MM.1S (cell line): ENCODE measurements at regions not wholly inside any gene's neighbourhood (a gene's known extent, or its start where the extent isn't known, plus 50 kb on each side); places are given as distances from the start of the nearest gene placed in this dataset.

ENCODE experiments used
- DNase-seq: peaks from one replicate; pipeline ENCODE4 v3.0.0-alpha.2; 2015
- H2AFZ ChIP-seq: fragments of 300-600 bp; sonication (generic); 2 replicates; pipeline ENCODE4 v1.6.0; 2016; ENCODE audit warnings: antibody characterized with exemption, low read length
- H3F3A ChIP-seq: fragments of 300-600 bp; sonication (generic); 2 replicates; pipeline ENCODE4 v1.6.1; 2016; ENCODE audit warnings: mild to moderate bottlenecking, antibody characterized with exemption, low read length, moderate library complexity, mixed read lengths; ENCODE audit not compliant: insufficient read depth
- H3K27ac ChIP-seq: fragments of 300-600 bp; sonication (generic); 2 replicates; pipeline ENCODE4 v1.5.1; 2016; ENCODE audit warnings: mild to moderate bottlenecking, low read length
- H3K27me3 ChIP-seq: fragments of 300-600 bp; sonication (generic); replicated peaks from 2 replicates; pipeline ENCODE4 v1.6.0; 2016; ENCODE audit warnings: low read length; ENCODE audit not compliant: insufficient read depth
- H3K36me3 ChIP-seq: fragments of 300-600 bp; sonication (generic); replicated peaks from 2 replicates; pipeline ENCODE4 v1.6.1; 2016; ENCODE audit warnings: mild to moderate bottlenecking, low read length, mixed read lengths; ENCODE audit not compliant: insufficient read depth
- H3K4me1 ChIP-seq: fragments of 300-600 bp; sonication (generic); 2 replicates; pipeline ENCODE4 v1.6.1; 2016; ENCODE audit warnings: low read length, mixed read lengths
- H3K4me2 ChIP-seq: fragments of 300-600 bp; sonication (generic); 2 replicates; pipeline ENCODE4 v1.6.0; 2016; ENCODE audit warnings: low read depth, low read length
- H3K4me3 ChIP-seq: fragments of 300-600 bp; sonication (generic); 2 replicates; pipeline ENCODE4 v1.5.1; 2016; ENCODE audit warnings: low read length, mixed read lengths
- H3K79me2 ChIP-seq: fragments of 300-600 bp; sonication (generic); 2 replicates; pipeline ENCODE4 v1.6.1; 2016; ENCODE audit warnings: mixed run types, low read length, mixed read lengths
- H3K9ac ChIP-seq: fragments of 300-600 bp; sonication (generic); 2 replicates; pipeline ENCODE4 v1.6.1; 2016; ENCODE audit warnings: low read length, mixed read lengths
- H3K9me2 ChIP-seq: fragments of 300-600 bp; sonication (generic); replicated peaks from 2 replicates; pipeline ENCODE4 v1.6.1; 2016; ENCODE audit warnings: mild to moderate bottlenecking, low read length, mixed read lengths; ENCODE audit not compliant: insufficient read depth
- H3K9me3 ChIP-seq: fragments of 300-600 bp; sonication (generic); replicated peaks from 2 replicates; pipeline ENCODE4 v1.6.1; 2016; ENCODE audit warnings: mild to moderate bottlenecking, low read length, mixed read lengths; ENCODE audit not compliant: insufficient read depth
- H4K20me1 ChIP-seq: fragments of 300-600 bp; sonication (generic); 2 replicates; pipeline ENCODE4 v1.6.1; 2016; ENCODE audit warnings: mild to moderate bottlenecking, low read length, moderate library complexity, mixed read lengths; ENCODE audit not compliant: insufficient read depth
- EZH2 ChIP-seq: fragments of 300-600 bp; sonication (generic); optimal IDR thresholded peaks from 2 replicates; pipeline ENCODE3; 2017; ENCODE audit warnings: low read depth, mild to moderate bottlenecking, antibody characterized with exemption, low read length, mixed read lengths
- EZH2phosphoT487 ChIP-seq: fragments of 300-600 bp; sonication (generic); IDR thresholded peaks from 2 replicates; pipeline ENCODE4 v1.6.1; 2018; ENCODE audit warnings: antibody characterized with exemption, low read length
- TF ChIP-seq, protein P1 (sequence below): fragments of 300-600 bp; sonication (generic); IDR thresholded peaks from 2 replicates; pipeline ENCODE4 v1.5.1; 2016; ENCODE audit warnings: antibody characterized with exemption, low read length, mixed read lengths

GRCh38 chr13:109870274-109870673 is 83.9 kb upstream of the IRS2 start:
- DNase-seq = no peak
- Histone ChIP-seq H3K27ac (no peak overlapping the region), H3K27me3 (no peaks in the 10 kb centered on the region), H3K79me2 (no peaks in the 10 kb centered on the region), H3K4me1 (no peaks in the 10 kb centered on the region), H3K4me2 (no peak overlapping the region), H2AFZ (no peak overlapping the region), H4K20me1 (no peaks in the 10 kb centered on the region), H3K4me3 (no peak overlapping the region), H3K9me2 (no peaks in the 10 kb centered on the region), H3K9me3 (no peaks in the 10 kb centered on the region), H3K9ac (no peak overlapping the region), H3F3A (no peaks in the 10 kb centered on the region), H3K36me3 (no peaks in the 10 kb centered on the region)
- TF ChIP-seq EZH2 (no peak), EZH2phosphoT487 (no peak)
- TF ChIP-seq, protein P1, sequence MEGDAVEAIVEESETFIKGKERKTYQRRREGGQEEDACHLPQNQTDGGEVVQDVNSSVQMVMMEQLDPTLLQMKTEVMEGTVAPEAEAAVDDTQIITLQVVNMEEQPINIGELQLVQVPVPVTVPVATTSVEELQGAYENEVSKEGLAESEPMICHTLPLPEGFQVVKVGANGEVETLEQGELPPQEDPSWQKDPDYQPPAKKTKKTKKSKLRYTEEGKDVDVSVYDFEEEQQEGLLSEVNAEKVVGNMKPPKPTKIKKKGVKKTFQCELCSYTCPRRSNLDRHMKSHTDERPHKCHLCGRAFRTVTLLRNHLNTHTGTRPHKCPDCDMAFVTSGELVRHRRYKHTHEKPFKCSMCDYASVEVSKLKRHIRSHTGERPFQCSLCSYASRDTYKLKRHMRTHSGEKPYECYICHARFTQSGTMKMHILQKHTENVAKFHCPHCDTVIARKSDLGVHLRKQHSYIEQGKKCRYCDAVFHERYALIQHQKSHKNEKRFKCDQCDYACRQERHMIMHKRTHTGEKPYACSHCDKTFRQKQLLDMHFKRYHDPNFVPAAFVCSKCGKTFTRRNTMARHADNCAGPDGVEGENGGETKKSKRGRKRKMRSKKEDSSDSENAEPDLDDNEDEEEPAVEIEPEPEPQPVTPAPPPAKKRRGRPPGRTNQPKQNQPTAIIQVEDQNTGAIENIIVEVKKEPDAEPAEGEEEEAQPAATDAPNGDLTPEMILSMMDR = no peak

GRCh38 chr13:109869312-109870237 is 83.2 kb upstream of the IRS2 start:
- no peak for DNase-seq
- no peak for TF ChIP-seq EZH2
- TF ChIP-seq EZH2phosphoT487 = no peak
- TF ChIP-seq, protein P1 = no peak

GRCh38 chr13:109868578-109869311 is 82.4 kb upstream of the IRS2 start:
- H3F3A ChIP-seq = no peaks in the 10 kb centered on the region
- H3K9me3 ChIP-seq = no peaks in the 10 kb centered on the region
- no peaks in the 10 kb centered on the region for H3K9me2 ChIP-seq
- no peak overlapping the region for H3K27ac ChIP-seq
- no peaks in the 10 kb centered on the region for H3K27me3 ChIP-seq
- no peak overlapping the region for H3K9ac ChIP-seq
- no peak overlapping the region for H2AFZ ChIP-seq
- no peaks in the 10 kb centered on the region for H3K79me2 ChIP-seq
- no peak overlapping the region for H3K4me2 ChIP-seq
- H4K20me1 ChIP-seq = no peaks in the 10 kb centered on the region
- H3K4me3 ChIP-seq = no peak overlapping the region
- H3K36me3 ChIP-seq = no peaks in the 10 kb centered on the region
- DNase-seq = no peak
- TF ChIP-seq EZH2 (no peak), EZH2phosphoT487 (no peak)
- TF ChIP-seq, protein P1 = no peak
- no peaks in the 10 kb centered on the region for H3K4me1 ChIP-seq

More at GRCh38 chr13:109869312-109870237, 83.2 kb upstream of the IRS2 start:
- H3K36me3 ChIP-seq = no peaks in the 10 kb centered on the region
- no peaks in the 10 kb centered on the region for H3K4me1 ChIP-seq
- H3K27me3 ChIP-seq = no peaks in the 10 kb centered on the region
- H3K4me3 ChIP-seq = no peak overlapping the region
- H2AFZ ChIP-seq = no peak overlapping the region
- no peak overlapping the region for H3K27ac ChIP-seq
- no peak overlapping the region for H3K4me2 ChIP-seq
- no peaks in the 10 kb centered on the region for H3F3A ChIP-seq
- H4K20me1 ChIP-seq = no peaks in the 10 kb centered on the region
- no peaks in the 10 kb centered on the region for H3K9me3 ChIP-seq
- H3K9ac ChIP-seq = no peak overlapping the region
- H3K9me2 ChIP-seq = no peaks in the 10 kb centered on the region
- no peaks in the 10 kb centered on the region for H3K79me2 ChIP-seq
